K562 (cell line): ENCODE measurements at regions not wholly inside any gene's neighbourhood (a gene's known extent, or its start where the extent isn't known, plus 50 kb on each side); places are given as distances from the start of the nearest gene placed in this dataset.

Experiments
- ATAC-seq: fragments of 200-7000 bp; cut with Tn5 transposase; 3 replicates; pipeline ENCODE4 v1.9.1; 2020; ENCODE audit warnings: moderate library complexity
- BruUV-seq: library from RNA; stranded (reverse); fragments of 400-500 nt; replicated peaks from 2 replicates; lab custom pipeline; 2021; lab: Mats Ljungman, UMichigan
- CTCF ChIA-PET: fragments of 300-600 bp; formaldehyde crosslinking; extraction: SDS; loops from one replicate; lab custom pipeline; 2021; ENCODE audit warnings: low intra/inter-chr PET ratio; lab: Yijun Ruan, JAX
- POLR2A ChIA-PET: fragments of 300-600, 350-650 bp; sonication (Branson Sonifier 250); formaldehyde crosslinking; extraction: SDS; loops from one replicate; lab custom pipeline; 2021; ENCODE audit warnings: antibody characterized with exemption, inconsistent platforms; lab: Yijun Ruan, JAX
- DNase-seq, 4 experiments: peaks; one replicate each; pipeline versions ENCODE4 v3.0.0 to v3.0.0-alpha.2; 2011 to 2018; ENCODE audit warnings: low spot score in 3 of 4, mixed read lengths in 3 of 4; ENCODE audit errors: extremely low read depth in 1 of 4
- FAIRE-seq: peaks from 2 replicates; lab custom pipeline; 2011; peaks lifted over from hg19 to GRCh38; lab: Jason Lieb, UNC
- H2AFZ ChIP-seq: 2 replicates; pipeline ENCODE4 v1.6.0; 2011; ENCODE audit warnings: low read depth, low read length, control low read depth, inconsistent platforms
- H3K27ac ChIP-seq: fragments of 200-600 bp; 3 replicates; pipeline ENCODE4 v1.8.0; 2011; ENCODE audit warnings: low read depth, mild to moderate bottlenecking, control low read depth, inconsistent platforms, low read length, moderate library complexity, mixed read lengths; ENCODE audit errors: extremely low read depth
- H3K27me3 ChIP-seq, 2 experiments: fragments of 300-600 bp in 1 of 2; 2 replicates in 1 of 2; 3 replicates in 1 of 2; pipeline versions ENCODE4 v1.6.0 to v1.8.0; 2011; ENCODE audit warnings: inconsistent platforms in 2 of 2, low read length in 2 of 2, mild to moderate bottlenecking in 1 of 2, mixed read lengths in 1 of 2, moderate library complexity in 1 of 2; ENCODE audit not compliant: control insufficient read depth in 2 of 2, insufficient read depth in 2 of 2
- H3K36me3 ChIP-seq: fragments of 300-600 bp; 3 replicates; pipeline ENCODE4 v1.8.0; 2011; ENCODE audit warnings: mild to moderate bottlenecking, low read length, inconsistent platforms; ENCODE audit not compliant: control insufficient read depth, insufficient read depth
- H3K4me1 ChIP-seq, 2 experiments: fragments of 200-600 bp in 1 of 2; replicated peaks in 1 of 2; 2 replicates in 1 of 2; 3 replicates in 1 of 2; pipeline versions ENCODE4 v1.5.1 to v1.8.0; 2011; ENCODE audit warnings: inconsistent platforms in 2 of 2, low read length in 2 of 2, mild to moderate bottlenecking in 1 of 2, mixed read lengths in 1 of 2, moderate library complexity in 1 of 2; ENCODE audit not compliant: control insufficient read depth in 2 of 2, insufficient read depth in 2 of 2
- H3K4me2 ChIP-seq: 2 replicates; pipeline ENCODE4 v1.6.1; 2011; ENCODE audit warnings: low read length, control low read depth, inconsistent platforms, mixed read lengths; ENCODE audit not compliant: insufficient read depth
- H3K4me3 ChIP-seq: fragments of 200-600 bp; sonication (generic), shearing (Covaris generic); 2 replicates; pipeline ENCODE4 v1.5.1; 2016; ENCODE audit warnings: control low read depth, inconsistent platforms
- H3K79me2 ChIP-seq: fragments of 200-600 bp; 3 replicates; pipeline ENCODE4 v1.8.0; 2011; ENCODE audit warnings: low read length, inconsistent platforms; ENCODE audit not compliant: control insufficient read depth, insufficient read depth
- H3K9ac ChIP-seq, 2 experiments: 2 replicates each; pipeline versions ENCODE4 v1.6.0 to v1.6.1; 2011; ENCODE audit warnings: low read depth in 2 of 2, low read length in 2 of 2, control low read depth in 1 of 2, inconsistent platforms in 1 of 2, mild to moderate bottlenecking in 1 of 2, mixed read lengths in 1 of 2; ENCODE audit not compliant: insufficient read depth in 1 of 2
- H3K9me1 ChIP-seq: one replicate; pipeline ENCODE4 v1.6.0; 2011; ENCODE audit warnings: inconsistent platforms, mild to moderate bottlenecking, low read length, moderate library complexity; ENCODE audit not compliant: control insufficient read depth, insufficient read depth
- H3K9me3 ChIP-seq: replicated peaks from 2 replicates; pipeline ENCODE4 v1.5.1; 2011; ENCODE audit warnings: low read depth, low read length, inconsistent platforms; ENCODE audit not compliant: control insufficient read depth, insufficient read depth
- H4K20me1 ChIP-seq: replicated peaks from 2 replicates; pipeline ENCODE4 v1.6.1; 2011; ENCODE audit warnings: low read length, inconsistent platforms, mixed read lengths; ENCODE audit not compliant: control insufficient read depth, insufficient read depth
- BRCA1 ChIP-seq, 2 experiments: fragments of 450-650 bp in 1 of 2; sonication (generic) in 1 of 2; formaldehyde crosslinking in 1 of 2; IDR thresholded peaks; 2 replicates each; pipeline versions ENCODE4 v1.5.0 to v1.6.1; 2017 to 2020; ENCODE audit warnings: mild to moderate bottlenecking in 1 of 2, missing genetic modification reagents in 1 of 2
- KLF10 ChIP-seq: fragments of 250-450 bp; sonication (Bioruptor Pico); IDR thresholded peaks from 2 replicates; pipeline ENCODE4 v1.6.1; 2021; ENCODE audit warnings: matching md5 sums
- PHTF2 ChIP-seq: fragments of 250-450 bp; sonication (Bioruptor Pico); IDR thresholded peaks from 2 replicates; pipeline ENCODE4 v1.5.0; 2021; ENCODE audit warnings: mild to moderate bottlenecking
- RAD51 ChIP-seq: fragments of 450-650 bp; IDR thresholded peaks from 2 replicates; pipeline ENCODE4 v1.7.1; 2016; ENCODE audit warnings: low read depth, mild to moderate bottlenecking, borderline replicate concordance
- SRSF1 ChIP-seq: fragments of 200-400 bp; formaldehyde crosslinking; IDR thresholded peaks from 2 replicates; pipeline ENCODE4 v1.6.1; 2017; ENCODE audit warnings: mild to moderate bottlenecking, low read depth, low read length, moderate library complexity
- ZNF224 ChIP-seq: sonication (generic); formaldehyde crosslinking; IDR thresholded peaks from 2 replicates; pipeline ENCODE4 v1.8.0; 2022; ENCODE audit warnings: mild to moderate bottlenecking, missing genetic modification reagents
- ZNF551 ChIP-seq: fragments of 250-450 bp; sonication (Bioruptor Pico); IDR thresholded peaks from 2 replicates; pipeline ENCODE4 v1.5.0; 2021; ENCODE audit warnings: mild to moderate bottlenecking, moderate library complexity
- ZNF696 ChIP-seq: fragments of 250-450 bp; sonication (Bioruptor Pico); conservative IDR thresholded peaks from 2 replicates; pipeline ENCODE4 v1.4.0; 2020; ENCODE audit warnings: mild to moderate bottlenecking, moderate library complexity
- WGBS: fragments of 100-300 bp; shearing (Covaris generic); methylation state at CpG from one replicate; pipeline ENCODE4 v1.1.6; 2016; ENCODE audit warnings: low coverage, mixed read lengths; ENCODE audit not compliant: insufficient coverage; ENCODE audit errors: missing lambda C conversion rate; 5-methylcytosine and 5-hydroxymethylcytosine counted together
- in situ Hi-C: fragments of 300-500 bp; cut with MboI; formaldehyde crosslinking; loops from 4 replicates; pipeline ENCODE4 v1.15.0; 2018; ENCODE audit warnings: inconsistent platforms, mixed read lengths
- intact Hi-C: fragments of 100-400 bp; cut with micrococcal nuclease; formaldehyde crosslinking; loops from 2 replicates; pipeline ENCODE4 v1.14.2; 2022

DNA sequence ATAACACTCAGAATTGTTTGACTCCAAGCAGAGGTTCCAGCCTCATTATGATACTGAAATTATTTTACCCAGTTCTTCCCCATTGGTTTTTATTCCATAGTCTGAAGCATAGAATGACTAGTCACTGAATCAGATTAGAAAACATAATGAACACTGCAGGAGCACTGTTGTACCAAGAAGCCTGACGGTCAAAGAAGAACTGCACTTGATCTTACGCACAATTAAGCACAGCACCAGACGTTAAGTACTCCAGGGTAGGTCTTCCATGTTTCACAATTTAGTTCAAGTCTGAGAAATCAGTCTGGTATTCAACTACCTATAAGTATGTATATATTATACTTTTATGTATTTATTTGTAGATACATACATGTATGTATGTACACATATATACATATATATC is 973.5 kb upstream of the SPRY2 start:
- TF ChIP-seq KLF10 (CRISPR knock-in tag) = no peak
- TF ChIP-seq PHTF2 (CRISPR knock-in tag) = no peak
- no peak for TF ChIP-seq SRSF1
- TF ChIP-seq RAD51 = no peak
- no peak for TF ChIP-seq BRCA1 (IDR thresholded peaks at IDR 0.05)
- no peak for TF ChIP-seq BRCA1 (CRISPR knock-in tag; IDR thresholded peaks at IDR 0.05)
- Histone ChIP-seq H3K4me2 (no peak overlapping the region), H3K79me2 (no peaks in the 10 kb centered on the region), H4K20me1 (no peaks in the 10 kb centered on the region), H3K36me3 (no peaks in the 10 kb centered on the region), H3K27ac (no peak overlapping the region), H3K9ac (no peak overlapping the region), H3K27me3 (no peaks in the 10 kb centered on the region), H3K4me1 (no peaks in the 10 kb centered on the region), H3K9me1 (no peaks in the 10 kb centered on the region), H3K9me3 (no peaks in the 10 kb centered on the region), H3K4me3 (no peak overlapping the region), H2AFZ (no peak overlapping the region)
- in situ Hi-C loops = no loop called here
- no peak for ATAC-seq
- no TSS peak for BruUV-seq
- FAIRE-seq = no peak
- no peak for DNase-seq
- ChIA-PET POLR2A (no interaction called here), CTCF (no interaction called here)
- intact Hi-C loops = no loop called here
- 23% methylated on average over 3 of the region's 3 CpGs for WGBS

DNA sequence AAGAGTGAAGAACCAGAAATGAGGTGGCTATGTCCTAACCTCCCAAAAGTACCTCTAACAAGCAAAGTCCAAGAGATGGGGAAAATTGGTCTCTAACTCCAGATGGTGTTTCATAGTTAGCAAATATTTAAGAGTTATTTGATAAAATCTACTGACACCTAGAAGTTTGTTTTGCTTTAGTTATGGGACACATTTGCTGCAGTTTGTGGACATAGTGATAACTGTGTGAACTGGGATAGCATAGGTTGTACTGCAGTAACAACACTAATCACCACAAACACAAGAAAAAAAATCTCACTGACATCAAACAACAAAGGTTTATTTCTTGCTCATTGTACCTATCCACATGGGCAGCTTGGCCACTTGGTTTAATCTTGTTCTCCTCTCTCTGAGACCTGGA is 965.0 kb upstream of the SPRY2 start:
- no TSS peak for BruUV-seq
- H3K36me3 ChIP-seq = no peaks in the 10 kb centered on the region
- no peak overlapping the region for H3K4me3 ChIP-seq
- no peak for FAIRE-seq
- H4K20me1 ChIP-seq = no peaks in the 10 kb centered on the region
- H3K9me1 ChIP-seq = no peaks in the 10 kb centered on the region
- ChIA-PET POLR2A (no interaction called here), CTCF (no interaction called here)
- H3K27me3 ChIP-seq = no peaks in the 10 kb centered on the region
- no peaks in the 10 kb centered on the region for H3K4me1 ChIP-seq
- in situ Hi-C loops = no loop called here
- intact Hi-C loops = no loop called here
- ATAC-seq = no peak
- no peak for DNase-seq
- no peak overlapping the region for H2AFZ ChIP-seq
- H3K9ac ChIP-seq = no peak overlapping the region
- TF ChIP-seq ZNF224 (no peak), ZNF696 (no peak), ZNF551 (no peak)
- H3K4me2 ChIP-seq = no peak overlapping the region
- H3K9me3 ChIP-seq = no peaks in the 10 kb centered on the region
- H3K27ac ChIP-seq = no peak overlapping the region
- no peaks in the 10 kb centered on the region for H3K79me2 ChIP-seq
